IMR-90 (cell line): ENCODE measurements at regions not wholly inside any gene's neighbourhood (a gene's known extent, or its start where the extent isn't known, plus 50 kb on each side); places are given as distances from the start of the nearest gene placed in this dataset.

Experiments used
- ATAC-seq: fragments of 200-7000 bp; cut with Tn5 transposase; 2 replicates; pipeline ENCODE4 v1.9.1; 2020; ENCODE audit warnings: low read depth, mild to moderate bottlenecking, moderate library complexity
- BruUV-seq: library from RNA; stranded (reverse); fragments of 400-500 nt; replicated peaks from 2 replicates; lab custom pipeline; 2021; lab: Mats Ljungman, UMichigan
- CTCF ChIA-PET: fragments of 300-600 bp; formaldehyde crosslinking; extraction: SDS; loops from one replicate; lab custom pipeline; 2021; ENCODE audit warnings: antibody characterized with exemption; lab: Yijun Ruan, JAX
- POLR2A ChIA-PET: fragments of 300-600 bp; sonication (Branson Sonifier 250); formaldehyde crosslinking; loops from one replicate; lab custom pipeline; 2022; ENCODE audit warnings: antibody characterized with exemption; ENCODE audit not compliant: unreplicated experiment; lab: Charles Lee
- DNase-seq: peaks from one replicate; pipeline ENCODE4 v3.0.0; 2013
- H2AFZ ChIP-seq: replicated peaks from 2 replicates; pipeline ENCODE3; 2013; ENCODE audit warnings: low read length, mild to moderate bottlenecking; ENCODE audit not compliant: poor library complexity
- H2AK5ac ChIP-seq: 2 replicates; pipeline ENCODE4 v1.6.1; 2013; ENCODE audit warnings: low read depth, low read length, inconsistent platforms
- H2AK9ac ChIP-seq: replicated peaks from 2 replicates; pipeline ENCODE3; 2013; ENCODE audit warnings: mild to moderate bottlenecking, low read depth, low read length, moderate library complexity; ENCODE audit not compliant: poor library complexity
- H2BK120ac ChIP-seq: 2 replicates; pipeline ENCODE4 v1.6.1; 2013; ENCODE audit warnings: low read depth, low read length, inconsistent platforms
- H2BK15ac ChIP-seq: 3 replicates; pipeline ENCODE4 v1.6.1; 2013; ENCODE audit warnings: low read depth, low read length, inconsistent platforms
- H2BK20ac ChIP-seq: 2 replicates; pipeline ENCODE4 v1.6.1; 2013; ENCODE audit warnings: low read depth, mild to moderate bottlenecking, inconsistent platforms, low read length, moderate library complexity
- H2BK5ac ChIP-seq: 2 replicates; pipeline ENCODE4 v1.6.1; 2013; ENCODE audit warnings: mild to moderate bottlenecking, low read depth, low read length, inconsistent platforms; ENCODE audit not compliant: poor library complexity, severe bottlenecking
- H3K14ac ChIP-seq: replicated peaks from 2 replicates; pipeline ENCODE4 v1.6.1; 2013; ENCODE audit warnings: low read depth, low read length, inconsistent platforms
- H3K18ac ChIP-seq: 2 replicates; pipeline ENCODE4 v1.6.1; 2013; ENCODE audit warnings: low read depth, low read length, control low read depth
- H3K23ac ChIP-seq: 2 replicates; pipeline ENCODE4 v1.6.1; 2013; ENCODE audit warnings: low read depth, low read length, inconsistent platforms
- H3K27ac ChIP-seq: 2 replicates; pipeline ENCODE4 v1.5.1; 2013; ENCODE audit warnings: mild to moderate bottlenecking, control low read depth, low read length; ENCODE audit not compliant: insufficient read depth
- H3K27me3 ChIP-seq: 2 replicates; pipeline ENCODE4 v1.6.1; 2013; ENCODE audit warnings: low read length; ENCODE audit not compliant: control insufficient read depth, insufficient read depth
- H3K36me3 ChIP-seq: 2 replicates; pipeline ENCODE4 v1.6.1; 2013; ENCODE audit warnings: low read length, mixed read lengths; ENCODE audit not compliant: control insufficient read depth, insufficient read depth
- H3K4ac ChIP-seq: 2 replicates; pipeline ENCODE4 v1.6.1; 2013; ENCODE audit warnings: low read depth, low read length, inconsistent platforms
- H3K4me1 ChIP-seq: 2 replicates; pipeline ENCODE4 v1.6.1; 2013; ENCODE audit warnings: low read length, mixed read lengths; ENCODE audit not compliant: control insufficient read depth, insufficient read depth
- H3K4me2 ChIP-seq: 2 replicates; pipeline ENCODE4 v1.6.1; 2013; ENCODE audit warnings: low read depth, mild to moderate bottlenecking, control low read depth, low read length, moderate library complexity
- H3K4me3 ChIP-seq: 2 replicates; pipeline ENCODE4 v1.5.1; 2013; ENCODE audit warnings: low read depth, mild to moderate bottlenecking, control low read depth, low read length, moderate library complexity; ENCODE audit not compliant: insufficient read depth
- H3K56ac ChIP-seq: 2 replicates; pipeline ENCODE4 v1.6.1; 2013; ENCODE audit warnings: low read length, inconsistent platforms; ENCODE audit not compliant: insufficient read depth; ENCODE audit errors: extremely low read depth
- H3K79me1 ChIP-seq, 2 experiments: 2 replicates each; pipeline ENCODE4 v1.6.1; 2013; ENCODE audit warnings: low read length in 2 of 2, inconsistent platforms in 1 of 2, low read depth in 1 of 2
- H3K9ac ChIP-seq: 2 replicates; pipeline ENCODE4 v1.6.1; 2013; ENCODE audit warnings: low read depth, low read length, control low read depth
- H3K9me1 ChIP-seq: 2 replicates; pipeline ENCODE4 v1.6.1; 2013; ENCODE audit warnings: low read length, inconsistent platforms; ENCODE audit not compliant: insufficient read depth
- H3K9me3 ChIP-seq: 2 replicates; pipeline ENCODE4 v1.6.1; 2013; ENCODE audit warnings: low read length; ENCODE audit not compliant: control insufficient read depth, insufficient read depth
- H4K20me1 ChIP-seq: 2 replicates; pipeline ENCODE4 v1.6.1; 2013; ENCODE audit warnings: low read length, inconsistent platforms; ENCODE audit not compliant: insufficient read depth
- H4K5ac ChIP-seq: 2 replicates; pipeline ENCODE4 v1.6.1; 2013; ENCODE audit warnings: mild to moderate bottlenecking, low read depth, low read length, control low read depth
- H4K8ac ChIP-seq, 2 experiments: 2 replicates each; pipeline ENCODE4 v1.6.1; 2013; ENCODE audit warnings: low read depth in 2 of 2, low read length in 2 of 2, control low read depth in 1 of 2, inconsistent platforms in 1 of 2
- H4K91ac ChIP-seq: 2 replicates; pipeline ENCODE4 v1.6.1; 2013; ENCODE audit warnings: low read depth, low read length, inconsistent platforms; ENCODE audit not compliant: insufficient read depth
- NFE2L2 ChIP-seq: fragments of 150-350 bp; IDR thresholded peaks from 2 replicates; pipeline ENCODE4 v1.6.1; 2016; ENCODE audit warnings: low read depth, mild to moderate bottlenecking, low read length
- WGBS, 2 experiments: methylation state at CpG; one replicate each; pipeline versions ENCODE4 v1.1.5 to v1.1.7; 2013; ENCODE audit warnings: missing lambda C conversion rate in 2 of 2; ENCODE audit not compliant: insufficient read length in 1 of 2; ENCODE audit errors: extremely low coverage in 2 of 2; 5-methylcytosine and 5-hydroxymethylcytosine counted together
- dilution Hi-C: fragments of 300-500 bp; cut with HindIII; formaldehyde crosslinking; loops from one replicate; pipeline ENCODE4 v1.14.3; 2018; ENCODE audit warnings: low sequenced_read_pairs; ENCODE audit not compliant: unreplicated experiment
- in situ Hi-C: fragments of 300-500 bp; cut with MboI; formaldehyde crosslinking; loops from 3 replicates; pipeline ENCODE4 v1.14.3; 2019; ENCODE audit warnings: low sequenced_read_pairs, inconsistent platforms, mixed read lengths
- intact Hi-C: fragments of 100-400 bp; cut with micrococcal nuclease; formaldehyde crosslinking; loops from 2 replicates; pipeline ENCODE4 v1.10.0; 2022

GRCh38 chr5:124923131-124923530 lies 176.7 kb upstream of the ZNF608 start:
- no peak overlapping the region for H3K4ac ChIP-seq
- H3K4me2 ChIP-seq, result no peak overlapping the region
- no peak overlapping the region; the same call in 2 of the 3 replicates for H2BK15ac ChIP-seq
- H3K9me1 ChIP-seq, result no peaks in the 10 kb centered on the region
- H3K9ac ChIP-seq, result no peak overlapping the region
- H2AK5ac ChIP-seq, result no peak overlapping the region
- no peaks in the 10 kb centered on the region for H3K79me1 ChIP-seq
- H2BK20ac ChIP-seq, result no peak overlapping the region; the same call in 1 of the 2 replicates
- no peak overlapping the region for H2BK5ac ChIP-seq
- no peak overlapping the region for H3K56ac ChIP-seq
- H3K27me3 ChIP-seq, result no peaks in the 10 kb centered on the region
- H3K36me3 ChIP-seq, result no peaks in the 10 kb centered on the region
- BruUV-seq, result no TSS peak
- no peaks in the 10 kb centered on the region for H4K20me1 ChIP-seq
- H3K18ac ChIP-seq, result peak overlapping the region; percentile 54; the same call in 1 of the 2 replicates
- peak overlapping the region in 1 of 2 experiments; percentile 69; a peak in 1 of 4 replicates for H4K8ac ChIP-seq
- no peak overlapping the region for H3K27ac ChIP-seq
- no peak overlapping the region for H3K23ac ChIP-seq
- ChIA-PET CTCF (no interaction called here), POLR2A (interaction anchor here (0.5 kb wide), 1 partner anchor 176 kb away, joined by 15 read pairs; no protein-coding TSS in a partner anchor)
- H4K5ac ChIP-seq, result no peak overlapping the region
- no peak overlapping the region for H2AK9ac ChIP-seq
- ATAC-seq (no peak), DNase-seq (peak; percentile 24)
- H3K4me3 ChIP-seq, result no peak overlapping the region
- intact Hi-C loops (no loop called here), dilution Hi-C loops (no loop called here), in situ Hi-C loops (no loop called here)
- H2BK120ac ChIP-seq, result 0 out of 2 replicates have a peak overlapping the region, but pooled peaks have one; percentile 25
- no CpG with 5 or more reads among the region's 1 CpG for WGBS, 2 experiments
- no peak overlapping the region for H2AFZ ChIP-seq
- no peaks in the 10 kb centered on the region; the same call in 1 of the 2 replicates for H3K4me1 ChIP-seq
- no peak overlapping the region for H4K91ac ChIP-seq
- H3K9me3 ChIP-seq, result peaks cover 4% of the 10 kb centered on the region
- 0 out of 2 replicates have a peak overlapping the region, but pooled peaks have one; percentile 37 for H3K14ac ChIP-seq
- no peak for TF ChIP-seq NFE2L2
